Loucy (cell line): ENCODE measurements at regions not wholly inside any gene's neighbourhood (a gene's known extent, or its start where the extent isn't known, plus 50 kb on each side); places are given as distances from the start of the nearest gene placed in this dataset.

Source experiments
- H2AFZ ChIP-seq: fragments of 200-600 bp; sonication (generic); 2 replicates; pipeline ENCODE4 v1.6.0; 2016; ENCODE audit warnings: antibody characterized with exemption, mild to moderate bottlenecking, low read length, moderate library complexity
- H3F3A ChIP-seq: fragments of 200-600 bp; 2 replicates; pipeline ENCODE4 v1.6.0; 2016; ENCODE audit warnings: antibody characterized with exemption, low read depth, mild to moderate bottlenecking
- H3K27me3 ChIP-seq: fragments of 200-600 bp; sonication (generic); 2 replicates; pipeline ENCODE4 v1.6.1; 2014; ENCODE audit warnings: low read length, mild to moderate bottlenecking; ENCODE audit not compliant: insufficient read depth, poor library complexity, severe bottlenecking
- H3K36me3 ChIP-seq: fragments of 200-600 bp; sonication (generic); 2 replicates; pipeline ENCODE4 v1.6.1; 2016; ENCODE audit warnings: low read length; ENCODE audit not compliant: insufficient read depth
- H3K4me1 ChIP-seq: fragments of 200-600 bp; sonication (generic); 2 replicates; pipeline ENCODE4 v1.5.1; 2014; ENCODE audit warnings: low read length, mild to moderate bottlenecking; ENCODE audit not compliant: insufficient read depth, poor library complexity, severe bottlenecking
- H3K4me2 ChIP-seq: fragments of 200-600 bp; sonication (generic); 2 replicates; pipeline ENCODE4 v1.6.0; 2014; ENCODE audit warnings: antibody characterized with exemption, low read length, low read depth, mild to moderate bottlenecking; ENCODE audit not compliant: poor library complexity, severe bottlenecking
- H3K4me3 ChIP-seq: fragments of 200-600 bp; sonication (generic); 2 replicates; pipeline ENCODE4 v1.5.1; 2014; ENCODE audit warnings: low read length, mild to moderate bottlenecking, mixed read lengths; ENCODE audit not compliant: poor library complexity, severe bottlenecking
- H3K79me2 ChIP-seq: fragments of 200-600 bp; sonication (generic); 2 replicates; pipeline ENCODE4 v1.6.1; 2014; ENCODE audit warnings: low read length; ENCODE audit not compliant: insufficient read depth
- H3K9ac ChIP-seq: fragments of 200-600 bp; sonication (generic); 2 replicates; pipeline ENCODE4 v1.6.0; 2014; ENCODE audit warnings: mild to moderate bottlenecking, low read depth, low read length, moderate library complexity; ENCODE audit not compliant: poor library complexity, severe bottlenecking
- H3K9me2 ChIP-seq: fragments of 200-600 bp; sonication (generic); replicated peaks from 2 replicates; pipeline ENCODE4 v1.6.1; 2016; ENCODE audit warnings: low read depth, low read length, mixed read lengths
- H3K9me3 ChIP-seq: fragments of 200-600 bp; sonication (generic); 2 replicates; pipeline ENCODE4 v1.6.1; 2014; ENCODE audit warnings: mild to moderate bottlenecking, antibody characterized with exemption, low read length, low read depth; ENCODE audit not compliant: insufficient read depth
- H4K20me1 ChIP-seq: fragments of 200-600 bp; sonication (generic); 2 replicates; pipeline ENCODE4 v1.6.0; 2014; ENCODE audit warnings: antibody characterized with exemption, low read length, mild to moderate bottlenecking; ENCODE audit not compliant: insufficient read depth, poor library complexity, severe bottlenecking
- CTCF ChIP-seq: fragments of 200-600 bp; sonication (generic); conservative IDR thresholded peaks from 2 replicates; pipeline ENCODE4 v1.5.1; 2014; ENCODE audit warnings: mild to moderate bottlenecking, antibody characterized with exemption, low read length
- EZH2phosphoT487 ChIP-seq: fragments of 200-600 bp; IDR thresholded peaks from 2 replicates; pipeline ENCODE4 v1.6.1; 2018; ENCODE audit warnings: antibody characterized with exemption, mild to moderate bottlenecking, moderate library complexity, borderline replicate concordance

GRCh38 chr10:78516236-78516635 is 482.6 kb downstream of the RPS24 start:
- Histone ChIP-seq H3K4me1 (peaks cover 20% of the 10 kb centered on the region), H3K36me3 (no peaks in the 10 kb centered on the region), H4K20me1 (no peaks in the 10 kb centered on the region), H3K79me2 (no peaks in the 10 kb centered on the region), H3K9me3 (no peaks in the 10 kb centered on the region), H3K27me3 (no peaks in the 10 kb centered on the region), H3K4me3 (no peak overlapping the region), H3K4me2 (no peak overlapping the region), H3F3A (no peaks in the 10 kb centered on the region), H3K9me2 (no peaks in the 10 kb centered on the region), H3K9ac (no peak overlapping the region), H2AFZ (no peak overlapping the region)
- TF ChIP-seq EZH2phosphoT487: no peak
- no peak for TF ChIP-seq CTCF

- no peak overlapping the region for H3K4me3 ChIP-seq
- H2AFZ ChIP-seq: no peak overlapping the region
- no peak overlapping the region for H3K4me2 ChIP-seq
- H4K20me1 ChIP-seq: no peaks in the 10 kb centered on the region
- no peak overlapping the region for H3K9ac ChIP-seq
- H3K4me1 ChIP-seq: peaks cover 20% of the 10 kb centered on the region
- no peaks in the 10 kb centered on the region for H3K9me2 ChIP-seq
- H3K27me3 ChIP-seq: no peaks in the 10 kb centered on the region
- no peaks in the 10 kb centered on the region for H3K79me2 ChIP-seq
- H3K9me3 ChIP-seq: no peaks in the 10 kb centered on the region
- no peaks in the 10 kb centered on the region for H3F3A ChIP-seq
- no peak for TF ChIP-seq CTCF
- TF ChIP-seq EZH2phosphoT487: no peak
- no peaks in the 10 kb centered on the region for H3K36me3 ChIP-seq
These were observed 483.1 kb downstream of the RPS24 start for GRCh38 chr10:78516756-78517155.

- no peaks in the 10 kb centered on the region for H3K9me3 ChIP-seq
- no peak overlapping the region for H3K4me3 ChIP-seq
- H3K27me3 ChIP-seq: no peaks in the 10 kb centered on the region
- H3K36me3 ChIP-seq: no peaks in the 10 kb centered on the region
- H2AFZ ChIP-seq: no peak overlapping the region
- no peaks in the 10 kb centered on the region for H3F3A ChIP-seq
- no peak overlapping the region for H3K4me2 ChIP-seq
- TF ChIP-seq CTCF: no peak
- no peak for TF ChIP-seq EZH2phosphoT487
- H3K4me1 ChIP-seq: peaks cover 20% of the 10 kb centered on the region
- H4K20me1 ChIP-seq: no peaks in the 10 kb centered on the region
- H3K9me2 ChIP-seq: no peaks in the 10 kb centered on the region
- H3K79me2 ChIP-seq: no peaks in the 10 kb centered on the region
- H3K9ac ChIP-seq: no peak overlapping the region
These were observed 484.6 kb downstream of the RPS24 start for GRCh38 chr10:78518224-78518623.
